Testis (tissue), 2 donors: ENCODE measurements at regions not wholly inside any gene's neighbourhood (a gene's known extent, or its start where the extent isn't known, plus 50 kb on each side); places are given as distances from the start of the nearest gene placed in this dataset.

Source experiments
- DNase-seq: peaks from one replicate; pipeline ENCODE4 v3.0.0-alpha.2; 2019
- H3K27ac ChIP-seq, 2 donors: fragments of 200-600 bp; sonication (generic); one replicate each; pipeline ENCODE4 v1.5.1; 2019
- H3K27me3 ChIP-seq: fragments of 200-600 bp; sonication (generic); one replicate; pipeline ENCODE4 v1.5.1; 2019
- H3K36me3 ChIP-seq: fragments of 200-600 bp; sonication (generic); one replicate; pipeline ENCODE4 v1.5.1; 2017; ENCODE audit warnings: low read depth; ENCODE audit errors: missing control alignments
- H3K4me1 ChIP-seq: fragments of 200-600 bp; sonication (generic); one replicate; pipeline ENCODE4 v1.5.1; 2019
- H3K4me3 ChIP-seq, 2 donors: fragments of 200-600 bp; sonication (generic); one replicate each; pipeline ENCODE4 v1.5.1; 2017 to 2019
- H3K9me3 ChIP-seq: fragments of 200-600 bp; sonication (generic); one replicate; pipeline ENCODE4 v1.5.1; 2017
- POLR2A ChIP-seq: fragments of 450-650 bp; IDR thresholded peaks from one replicate; pipeline ENCODE4 v1.6.1; 2017; ENCODE audit warnings: antibody characterized with exemption, mild to moderate bottlenecking, moderate library complexity
- WGBS, 2 donors: methylation state at CpG; one replicate each; pipeline ENCODE4 v1.1.5; 2018; 5-methylcytosine and 5-hydroxymethylcytosine counted together
- intact Hi-C: fragments of 100-400 bp; cut with DNase I; formaldehyde crosslinking; loops from one replicate; pipeline ENCODE4 v1.15.1; 2023; ENCODE audit warnings: low total_unique reads
- TF ChIP-seq, protein P1 (sequence below), 3 experiments: fragments of 450-650 bp in 2 of 3; fragments of 200-600 bp in 1 of 3; sonication (generic) in 1 of 3; IDR thresholded peaks; one replicate each; pipeline ENCODE4 v1.5.1; 2016 to 2019; ENCODE audit warnings: antibody characterized with exemption in 3 of 3, mild to moderate bottlenecking in 2 of 3, moderate library complexity in 1 of 3

DNA sequence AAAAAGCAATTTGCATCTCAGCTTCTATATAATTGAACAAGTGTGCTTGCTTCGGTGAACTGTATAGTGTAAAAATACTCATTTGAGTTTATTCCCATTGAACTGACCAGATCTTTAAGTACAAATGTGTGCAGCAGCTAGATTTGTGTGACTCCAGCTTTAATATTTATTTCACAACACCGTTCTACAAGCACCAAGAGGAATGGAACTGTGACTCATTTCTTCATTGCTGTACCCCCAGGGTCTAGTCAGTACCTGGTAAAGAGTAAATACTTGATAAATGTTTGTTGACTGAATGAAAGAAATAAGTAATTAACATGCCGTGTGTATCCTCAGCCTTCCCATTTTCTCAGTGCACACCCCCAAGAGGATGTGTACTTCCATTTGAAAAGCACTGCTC, 464.8 kb downstream of the CBLN4 start:
- DNase-seq = no peak
- H3K4me1 ChIP-seq = no peaks in the 10 kb centered on the region
- no peak overlapping the region for H3K4me3 ChIP-seq
- no peak for TF ChIP-seq POLR2A
- TF ChIP-seq, protein P1, sequence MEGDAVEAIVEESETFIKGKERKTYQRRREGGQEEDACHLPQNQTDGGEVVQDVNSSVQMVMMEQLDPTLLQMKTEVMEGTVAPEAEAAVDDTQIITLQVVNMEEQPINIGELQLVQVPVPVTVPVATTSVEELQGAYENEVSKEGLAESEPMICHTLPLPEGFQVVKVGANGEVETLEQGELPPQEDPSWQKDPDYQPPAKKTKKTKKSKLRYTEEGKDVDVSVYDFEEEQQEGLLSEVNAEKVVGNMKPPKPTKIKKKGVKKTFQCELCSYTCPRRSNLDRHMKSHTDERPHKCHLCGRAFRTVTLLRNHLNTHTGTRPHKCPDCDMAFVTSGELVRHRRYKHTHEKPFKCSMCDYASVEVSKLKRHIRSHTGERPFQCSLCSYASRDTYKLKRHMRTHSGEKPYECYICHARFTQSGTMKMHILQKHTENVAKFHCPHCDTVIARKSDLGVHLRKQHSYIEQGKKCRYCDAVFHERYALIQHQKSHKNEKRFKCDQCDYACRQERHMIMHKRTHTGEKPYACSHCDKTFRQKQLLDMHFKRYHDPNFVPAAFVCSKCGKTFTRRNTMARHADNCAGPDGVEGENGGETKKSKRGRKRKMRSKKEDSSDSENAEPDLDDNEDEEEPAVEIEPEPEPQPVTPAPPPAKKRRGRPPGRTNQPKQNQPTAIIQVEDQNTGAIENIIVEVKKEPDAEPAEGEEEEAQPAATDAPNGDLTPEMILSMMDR (IDR thresholded peaks at IDR 0.05) = no peak
- no peaks in the 10 kb centered on the region for H3K27me3 ChIP-seq
- H3K27ac ChIP-seq = no peak overlapping the region
- WGBS, 2 donors = 72 to 74% methylated on average over 3 of the region's 3 CpGs
- intact Hi-C loops = no loop called here
- H3K36me3 ChIP-seq = no peaks in the 10 kb centered on the region
- no peaks in the 10 kb centered on the region for H3K9me3 ChIP-seq

- intact Hi-C loops = no loop called here
- WGBS, 2 donors = 79 to 93% methylated on average over 1 of the region's 1 CpG
- Histone ChIP-seq H3K27ac (no peak overlapping the region), H3K4me1 (no peaks in the 10 kb centered on the region), H3K27me3 (no peaks in the 10 kb centered on the region), H3K36me3 (no peaks in the 10 kb centered on the region), H3K4me3 (no peak overlapping the region), H3K9me3 (no peaks in the 10 kb centered on the region)
- DNase-seq = no peak
- no peak for TF ChIP-seq POLR2A
- TF ChIP-seq, protein P1 (IDR thresholded peaks at IDR 0.05) = no peak
Measured at GRCh38 chr20:55540013-55540412, 465.3 kb downstream of the CBLN4 start.

DNA sequence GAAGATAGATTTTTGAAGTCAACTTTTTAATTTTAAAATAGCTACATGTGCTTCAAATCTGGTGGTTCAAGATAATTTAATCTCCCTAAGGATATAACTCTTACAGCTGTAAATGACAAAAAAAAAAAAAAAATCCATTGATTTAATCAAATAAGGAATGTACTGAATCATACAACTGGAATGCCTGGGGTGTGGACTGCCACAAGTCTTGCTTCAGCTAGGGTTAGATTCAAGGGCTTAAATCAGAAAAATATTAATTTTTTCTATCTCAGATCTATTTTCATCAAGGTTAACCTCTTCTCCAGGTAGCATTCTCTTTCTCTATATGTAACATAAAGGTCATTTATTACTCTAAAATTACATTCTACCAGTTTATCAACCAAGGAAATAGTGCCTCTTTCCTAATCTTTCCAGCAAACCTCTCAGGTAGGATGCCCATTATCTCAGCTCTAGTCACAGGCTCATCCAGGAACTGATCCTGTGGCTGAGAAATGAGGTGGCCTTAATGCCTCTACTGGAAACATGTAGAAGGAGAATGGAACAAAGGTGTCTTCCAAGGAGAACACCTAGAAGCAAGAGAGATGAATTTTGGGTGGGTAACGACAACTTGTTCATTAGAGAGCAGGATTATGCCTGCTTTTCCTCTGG, 466.9 kb downstream of the CBLN4 start:
- Histone ChIP-seq H3K4me1 (no peaks in the 10 kb centered on the region), H3K27me3 (no peaks in the 10 kb centered on the region), H3K9me3 (no peaks in the 10 kb centered on the region), H3K4me3 (no peak overlapping the region), H3K36me3 (no peaks in the 10 kb centered on the region), H3K27ac (no peak overlapping the region)
- intact Hi-C loops = no loop called here
- no peak for TF ChIP-seq POLR2A
- TF ChIP-seq, protein P1 (IDR thresholded peaks at IDR 0.05) = no peak
- 95 to 100% methylated on average over 1 of the region's 1 CpG for WGBS, 2 donors
- DNase-seq = no peak

- 78 to 85% methylated on average over 7 of the region's 7 CpGs for WGBS, 2 donors
- no peaks in the 10 kb centered on the region for H3K9me3 ChIP-seq
- no peak for TF ChIP-seq POLR2A
- TF ChIP-seq, protein P1 (IDR thresholded peaks at IDR 0.05) = no peak
- intact Hi-C loops = no loop called here
- H3K27me3 ChIP-seq = no peaks in the 10 kb centered on the region
- H3K4me3 ChIP-seq = no peak overlapping the region
- no peaks in the 10 kb centered on the region for H3K36me3 ChIP-seq
- no peak overlapping the region for H3K27ac ChIP-seq
- DNase-seq = no peak
- H3K4me1 ChIP-seq = no peaks in the 10 kb centered on the region
Measured at GRCh38 chr20:55535366-55535765, 470.0 kb downstream of the CBLN4 start.

DNA sequence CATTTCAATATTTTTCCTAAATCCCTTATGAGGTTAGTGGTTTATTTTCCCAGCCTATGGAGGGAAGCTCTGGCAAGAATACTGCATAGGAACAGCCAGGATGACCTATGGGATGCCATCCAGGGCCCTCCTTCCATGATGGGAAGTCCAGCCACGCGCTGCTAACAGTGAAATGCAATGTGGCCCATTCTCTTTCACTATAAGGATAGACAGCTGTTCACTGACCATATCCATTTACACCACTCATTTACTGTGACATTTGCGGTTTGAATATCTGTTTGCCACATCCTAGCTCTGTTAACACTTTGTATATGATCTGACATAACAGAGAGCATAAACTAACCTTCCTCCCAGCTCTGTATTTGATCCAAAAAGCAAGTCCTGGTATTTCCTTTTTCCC, 471.7 kb downstream of the CBLN4 start:
- H3K36me3 ChIP-seq = no peaks in the 10 kb centered on the region
- no peaks in the 10 kb centered on the region for H3K9me3 ChIP-seq
- WGBS, 2 donors = 61 to 78% methylated on average over 3 of the region's 3 CpGs
- H3K27me3 ChIP-seq = no peaks in the 10 kb centered on the region
- no peak overlapping the region for H3K4me3 ChIP-seq
- H3K4me1 ChIP-seq = no peaks in the 10 kb centered on the region
- TF ChIP-seq, protein P1 (IDR thresholded peaks at IDR 0.05) = no peak
- no peak for TF ChIP-seq POLR2A
- DNase-seq = no peak
- no peak overlapping the region for H3K27ac ChIP-seq
- intact Hi-C loops = no loop called here
